SK-N-SH (cell line): ENCODE measurements at regions not wholly inside any gene's neighbourhood (a gene's known extent, or its start where the extent isn't known, plus 50 kb on each side); places are given as distances from the start of the nearest gene placed in this dataset.

ENCODE experiments used
- EP300 ChIP-seq, 2 experiments: IDR thresholded peaks; 2 replicates each; pipeline versions ENCODE4 v1.4.0 to v1.6.1; 2012; ENCODE audit warnings: borderline replicate concordance in 1 of 2, low read depth in 1 of 2, low read length in 1 of 2
- EZH2phosphoT487 ChIP-seq: fragments of 200-600 bp; sonication (generic); IDR thresholded peaks from 2 replicates; pipeline ENCODE4 v1.6.1; 2017; ENCODE audit warnings: low read depth, mixed run types, mild to moderate bottlenecking, antibody characterized with exemption, moderate library complexity, borderline replicate concordance
- GATA2 ChIP-seq: sonication (generic); formaldehyde crosslinking; IDR thresholded peaks from 2 replicates; pipeline ENCODE4 v1.5.0; 2020; ENCODE audit warnings: mild to moderate bottlenecking, missing genetic modification reagents
- MAX ChIP-seq: IDR thresholded peaks from 2 replicates; pipeline ENCODE4 v1.4.0; 2012; ENCODE audit warnings: low read depth
- MXI1 ChIP-seq: IDR thresholded peaks from 2 replicates; pipeline ENCODE4 v1.6.1; 2012; ENCODE audit warnings: mild to moderate bottlenecking, low read depth, low read length, improper control_type of control experiment
- POLR2AphosphoS5 ChIP-seq: IDR thresholded peaks from 2 replicates; pipeline ENCODE4 v1.6.1; 2012; ENCODE audit warnings: low read depth, low read length
- RAD21 ChIP-seq: IDR thresholded peaks from 2 replicates; pipeline ENCODE4 v1.6.1; 2012; ENCODE audit warnings: mild to moderate bottlenecking, low read length
- RCOR1 ChIP-seq: fragments of 150-350 bp; IDR thresholded peaks from 2 replicates; pipeline ENCODE4 v1.6.1; 2017; ENCODE audit warnings: antibody characterized with exemption, low read length
- RFX5 ChIP-seq: IDR thresholded peaks from 2 replicates; pipeline ENCODE4 v1.6.1; 2012; ENCODE audit warnings: mild to moderate bottlenecking, improper control_type of control experiment, low read length
- SIN3A ChIP-seq: IDR thresholded peaks from 2 replicates; pipeline ENCODE4 v1.6.1; 2012; ENCODE audit warnings: low read depth, mild to moderate bottlenecking, low read length, moderate library complexity, borderline replicate concordance
- TAF1 ChIP-seq: IDR thresholded peaks from 2 replicates; pipeline ENCODE4 v1.6.1; 2012; ENCODE audit warnings: low read depth, mild to moderate bottlenecking, low read length, moderate library complexity, borderline replicate concordance
- TF ChIP-seq, protein P1 (sequence below): fragments of 200-600 bp; sonication (generic); IDR thresholded peaks from 2 replicates; pipeline ENCODE4 v1.6.1; 2017; ENCODE audit warnings: antibody characterized with exemption, mild to moderate bottlenecking, moderate library complexity
- TF ChIP-seq, protein P2 (sequence below): fragments of 150-350 bp; IDR thresholded peaks from 2 replicates; pipeline ENCODE4 v1.6.1; 2017; ENCODE audit warnings: antibody characterized with exemption, low read length, low read depth, borderline replicate concordance
- TF ChIP-seq, protein P3 (sequence below): IDR thresholded peaks from 2 replicates; pipeline ENCODE4 v1.6.1; 2012; ENCODE audit warnings: mild to moderate bottlenecking, low read depth, low read length, moderate library complexity

DNA sequence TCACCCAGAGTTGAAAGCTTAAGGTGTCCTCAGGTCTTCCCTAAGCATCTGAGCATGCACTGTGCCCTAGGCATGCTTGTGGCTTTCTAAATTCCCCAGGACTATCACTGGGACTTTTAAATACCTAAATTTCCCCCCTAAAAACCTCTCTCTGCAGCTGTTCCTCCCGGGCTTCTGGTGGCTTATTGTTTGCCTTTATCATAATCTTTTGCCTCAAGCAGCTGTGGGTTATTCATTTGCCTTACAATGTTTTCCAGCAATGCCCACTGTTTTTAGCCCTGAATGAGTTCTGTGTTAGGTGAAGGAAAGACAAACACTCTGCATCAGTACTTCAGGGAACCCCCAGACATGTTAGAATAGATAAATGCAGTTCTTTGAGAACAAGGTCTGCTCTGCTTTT lies 455.0 kb downstream of the ZIC3 start:
- TF ChIP-seq, protein P1, sequence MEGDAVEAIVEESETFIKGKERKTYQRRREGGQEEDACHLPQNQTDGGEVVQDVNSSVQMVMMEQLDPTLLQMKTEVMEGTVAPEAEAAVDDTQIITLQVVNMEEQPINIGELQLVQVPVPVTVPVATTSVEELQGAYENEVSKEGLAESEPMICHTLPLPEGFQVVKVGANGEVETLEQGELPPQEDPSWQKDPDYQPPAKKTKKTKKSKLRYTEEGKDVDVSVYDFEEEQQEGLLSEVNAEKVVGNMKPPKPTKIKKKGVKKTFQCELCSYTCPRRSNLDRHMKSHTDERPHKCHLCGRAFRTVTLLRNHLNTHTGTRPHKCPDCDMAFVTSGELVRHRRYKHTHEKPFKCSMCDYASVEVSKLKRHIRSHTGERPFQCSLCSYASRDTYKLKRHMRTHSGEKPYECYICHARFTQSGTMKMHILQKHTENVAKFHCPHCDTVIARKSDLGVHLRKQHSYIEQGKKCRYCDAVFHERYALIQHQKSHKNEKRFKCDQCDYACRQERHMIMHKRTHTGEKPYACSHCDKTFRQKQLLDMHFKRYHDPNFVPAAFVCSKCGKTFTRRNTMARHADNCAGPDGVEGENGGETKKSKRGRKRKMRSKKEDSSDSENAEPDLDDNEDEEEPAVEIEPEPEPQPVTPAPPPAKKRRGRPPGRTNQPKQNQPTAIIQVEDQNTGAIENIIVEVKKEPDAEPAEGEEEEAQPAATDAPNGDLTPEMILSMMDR, result no peak
- TF ChIP-seq, protein P2, sequence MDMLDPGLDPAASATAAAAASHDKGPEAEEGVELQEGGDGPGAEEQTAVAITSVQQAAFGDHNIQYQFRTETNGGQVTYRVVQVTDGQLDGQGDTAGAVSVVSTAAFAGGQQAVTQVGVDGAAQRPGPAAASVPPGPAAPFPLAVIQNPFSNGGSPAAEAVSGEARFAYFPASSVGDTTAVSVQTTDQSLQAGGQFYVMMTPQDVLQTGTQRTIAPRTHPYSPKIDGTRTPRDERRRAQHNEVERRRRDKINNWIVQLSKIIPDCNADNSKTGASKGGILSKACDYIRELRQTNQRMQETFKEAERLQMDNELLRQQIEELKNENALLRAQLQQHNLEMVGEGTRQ, result no peak
- TF ChIP-seq MAX, result no peak
- no peak for TF ChIP-seq EP300 (IDR thresholded peaks at IDR 0.05; ENCODE audit: borderline replicate concordance in 1 of 2, low read depth in 1 of 2, low read length in 1 of 2)
- TF ChIP-seq POLR2AphosphoS5, result no peak
- no peak for TF ChIP-seq RFX5
- no peak for TF ChIP-seq TAF1
- TF ChIP-seq RCOR1, result no peak
- no peak for TF ChIP-seq GATA2
- no peak for TF ChIP-seq RAD21
- TF ChIP-seq, protein P3, sequence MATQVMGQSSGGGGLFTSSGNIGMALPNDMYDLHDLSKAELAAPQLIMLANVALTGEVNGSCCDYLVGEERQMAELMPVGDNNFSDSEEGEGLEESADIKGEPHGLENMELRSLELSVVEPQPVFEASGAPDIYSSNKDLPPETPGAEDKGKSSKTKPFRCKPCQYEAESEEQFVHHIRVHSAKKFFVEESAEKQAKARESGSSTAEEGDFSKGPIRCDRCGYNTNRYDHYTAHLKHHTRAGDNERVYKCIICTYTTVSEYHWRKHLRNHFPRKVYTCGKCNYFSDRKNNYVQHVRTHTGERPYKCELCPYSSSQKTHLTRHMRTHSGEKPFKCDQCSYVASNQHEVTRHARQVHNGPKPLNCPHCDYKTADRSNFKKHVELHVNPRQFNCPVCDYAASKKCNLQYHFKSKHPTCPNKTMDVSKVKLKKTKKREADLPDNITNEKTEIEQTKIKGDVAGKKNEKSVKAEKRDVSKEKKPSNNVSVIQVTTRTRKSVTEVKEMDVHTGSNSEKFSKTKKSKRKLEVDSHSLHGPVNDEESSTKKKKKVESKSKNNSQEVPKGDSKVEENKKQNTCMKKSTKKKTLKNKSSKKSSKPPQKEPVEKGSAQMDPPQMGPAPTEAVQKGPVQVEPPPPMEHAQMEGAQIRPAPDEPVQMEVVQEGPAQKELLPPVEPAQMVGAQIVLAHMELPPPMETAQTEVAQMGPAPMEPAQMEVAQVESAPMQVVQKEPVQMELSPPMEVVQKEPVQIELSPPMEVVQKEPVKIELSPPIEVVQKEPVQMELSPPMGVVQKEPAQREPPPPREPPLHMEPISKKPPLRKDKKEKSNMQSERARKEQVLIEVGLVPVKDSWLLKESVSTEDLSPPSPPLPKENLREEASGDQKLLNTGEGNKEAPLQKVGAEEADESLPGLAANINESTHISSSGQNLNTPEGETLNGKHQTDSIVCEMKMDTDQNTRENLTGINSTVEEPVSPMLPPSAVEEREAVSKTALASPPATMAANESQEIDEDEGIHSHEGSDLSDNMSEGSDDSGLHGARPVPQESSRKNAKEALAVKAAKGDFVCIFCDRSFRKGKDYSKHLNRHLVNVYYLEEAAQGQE, result no peak
- TF ChIP-seq EZH2phosphoT487, result no peak
- no peak for TF ChIP-seq SIN3A
- no peak for TF ChIP-seq MXI1
